H1 (cell line): ENCODE measurements at regions not wholly inside any gene's neighbourhood (a gene's known extent, or its start where the extent isn't known, plus 50 kb on each side); places are given as distances from the start of the nearest gene placed in this dataset.

Experiments
- CTCF ChIA-PET: fragments of 300-600 bp; sonication (Branson Sonifier 250); formaldehyde crosslinking; loops from one replicate; lab custom pipeline; 2021; ENCODE audit not compliant: partially characterized antibody; lab: Charles Lee
- POLR2A ChIA-PET: fragments of 300-600 bp; sonication (Branson Sonifier 250); formaldehyde crosslinking; loops from one replicate; lab custom pipeline; 2021; ENCODE audit warnings: inconsistent platforms; ENCODE audit not compliant: partially characterized antibody; lab: Charles Lee
- DNase-seq, 2 experiments: peaks; one replicate each; pipeline versions ENCODE4 v3.0.0 to v3.0.0-alpha.2; 2010 to 2022; ENCODE audit warnings: low spot score in 2 of 2, low read depth in 1 of 2, mixed read lengths in 1 of 2
- FAIRE-seq: peaks from 2 replicates; lab custom pipeline; 2011; peaks lifted over from hg19 to GRCh38; lab: Jason Lieb, UNC
- H2AFZ ChIP-seq: 2 replicates; pipeline ENCODE4 v1.8.1; 2012; ENCODE audit warnings: low read length, inconsistent platforms
- H2AK5ac ChIP-seq: 2 replicates; pipeline ENCODE4 v1.6.1; 2013; ENCODE audit warnings: low read depth, low read length
- H2BK120ac ChIP-seq: replicated peaks from 2 replicates; pipeline ENCODE3; 2013; ENCODE audit warnings: low read depth, low read length, inconsistent platforms
- H2BK12ac ChIP-seq: 2 replicates; pipeline ENCODE4 v1.6.1; 2013; ENCODE audit warnings: low read depth, low read length
- H2BK15ac ChIP-seq: 2 replicates; pipeline ENCODE4 v1.6.1; 2013; ENCODE audit warnings: low read length
- H2BK20ac ChIP-seq: 2 replicates; pipeline ENCODE4 v1.6.1; 2013; ENCODE audit warnings: low read length
- H2BK5ac ChIP-seq: 2 replicates; pipeline ENCODE4 v1.6.1; 2013; ENCODE audit warnings: low read depth, low read length
- H3K14ac ChIP-seq: 2 replicates; pipeline ENCODE4 v1.6.1; 2013; ENCODE audit warnings: inconsistent platforms; ENCODE audit not compliant: insufficient read length
- H3K18ac ChIP-seq: 2 replicates; pipeline ENCODE4 v1.6.1; 2013; ENCODE audit warnings: low read length; ENCODE audit errors: extremely low read depth
- H3K23ac ChIP-seq: 2 replicates; pipeline ENCODE4 v1.6.1; 2013; ENCODE audit warnings: inconsistent platforms; ENCODE audit not compliant: insufficient read length
- H3K23me2 ChIP-seq: 2 replicates; pipeline ENCODE4 v1.6.1; 2013; ENCODE audit warnings: low read depth, low read length
- H3K27ac ChIP-seq: 2 replicates; pipeline ENCODE4 v1.6.1; 2011; ENCODE audit warnings: low read depth, low read length, inconsistent platforms
- H3K27me3 ChIP-seq, 4 experiments: replicated peaks in 1 of 4; 1 replicate in 1 of 4; 2 replicates in 3 of 4; pipeline versions ENCODE4 v1.6.1 to v1.8.1; 2011 to 2013; ENCODE audit warnings: low read length in 3 of 4, mild to moderate bottlenecking in 3 of 4, inconsistent platforms in 2 of 4, mixed read lengths in 2 of 4, moderate library complexity in 1 of 4; ENCODE audit not compliant: control insufficient read depth in 3 of 4, insufficient read depth in 3 of 4; ENCODE audit errors: extremely low read depth in 1 of 4
- H3K36me3 ChIP-seq, 4 experiments: 2 replicates each; pipeline versions ENCODE4 v1.6.1 to v1.8.1; 2011 to 2013; ENCODE audit warnings: mild to moderate bottlenecking in 4 of 4, low read length in 3 of 4, moderate library complexity in 2 of 4, control low read depth in 1 of 4, inconsistent platforms in 1 of 4; ENCODE audit not compliant: insufficient read depth in 4 of 4, control insufficient read depth in 2 of 4
- H3K4ac ChIP-seq: replicated peaks from 2 replicates; pipeline ENCODE3; 2013; ENCODE audit warnings: low read length, low read depth, mixed read lengths, inconsistent platforms; ENCODE audit not compliant: insufficient read length
- H3K4me1 ChIP-seq, 4 experiments: replicated peaks in 1 of 4; 1 replicate in 1 of 4; 2 replicates in 3 of 4; pipeline versions ENCODE4 v1.6.1 to v1.8.1; 2011 to 2013; ENCODE audit warnings: low read length in 3 of 4, inconsistent platforms in 2 of 4, mixed read lengths in 1 of 4; ENCODE audit not compliant: insufficient read depth in 4 of 4, control insufficient read depth in 3 of 4
- H3K4me2 ChIP-seq, 2 experiments: 2 replicates each; pipeline versions ENCODE4 v1.6.1 to v1.8.1; 2011 to 2013; ENCODE audit warnings: low read depth in 2 of 2, low read length in 2 of 2, control low read depth in 1 of 2, inconsistent platforms in 1 of 2, mild to moderate bottlenecking in 1 of 2; ENCODE audit not compliant: insufficient read depth in 1 of 2
- H3K4me3 ChIP-seq, 4 experiments: fragments of 200-600, 300-600 bp in 1 of 4; sonication (generic), shearing (Covaris generic), sonication (Bioruptor Twin) in 1 of 4; 2 replicates each; pipeline versions ENCODE4 v1.5.1 to v1.8.1; 2011 to 2016; ENCODE audit warnings: low read length in 4 of 4, low read depth in 3 of 4, control low read depth in 2 of 4, inconsistent platforms in 2 of 4, mild to moderate bottlenecking in 2 of 4, mixed read lengths in 1 of 4, moderate library complexity in 1 of 4; ENCODE audit not compliant: insufficient read depth in 2 of 4; ENCODE audit errors: extremely low read depth in 1 of 4
- H3K56ac ChIP-seq: replicated peaks from 2 replicates; pipeline ENCODE3; 2013; ENCODE audit warnings: low read depth, mild to moderate bottlenecking, mixed read lengths, low read length, inconsistent platforms; ENCODE audit not compliant: insufficient read length
- H3K79me1 ChIP-seq: 2 replicates; pipeline ENCODE4 v1.6.1; 2013; ENCODE audit warnings: low read depth, low read length, control low read depth
- H3K79me2 ChIP-seq, 2 experiments: 2 replicates each; pipeline versions ENCODE4 v1.6.1 to v1.8.1; 2012 to 2013; ENCODE audit warnings: low read length in 2 of 2, mild to moderate bottlenecking in 2 of 2, inconsistent platforms in 1 of 2; ENCODE audit not compliant: insufficient read depth in 2 of 2, control insufficient read depth in 1 of 2
- H3K9ac ChIP-seq, 4 experiments: replicated peaks in 1 of 4; 1 replicate in 1 of 4; 2 replicates in 3 of 4; pipeline versions ENCODE4 v1.6.1 to v1.8.1; 2011 to 2013; ENCODE audit warnings: low read depth in 3 of 4, low read length in 3 of 4, control low read depth in 2 of 4, mild to moderate bottlenecking in 2 of 4, moderate library complexity in 2 of 4, inconsistent platforms in 1 of 4; ENCODE audit errors: extremely low read depth in 1 of 4
- H3K9me3 ChIP-seq, 2 experiments: 2 replicates each; pipeline versions ENCODE4 v1.6.1 to v1.8.1; 2012 to 2013; ENCODE audit warnings: mild to moderate bottlenecking in 2 of 2, moderate library complexity in 2 of 2, control low read depth in 1 of 2, inconsistent platforms in 1 of 2, low read depth in 1 of 2, low read length in 1 of 2, mixed read lengths in 1 of 2; ENCODE audit not compliant: insufficient read depth in 2 of 2
- H4K20me1 ChIP-seq, 2 experiments: replicated peaks in 1 of 2; 2 replicates each; pipeline versions ENCODE3 to v1.8.1; 2011 to 2013; ENCODE audit warnings: inconsistent platforms in 2 of 2, low read length in 2 of 2, mild to moderate bottlenecking in 1 of 2; ENCODE audit not compliant: insufficient read depth in 2 of 2, control insufficient read depth in 1 of 2
- H4K5ac ChIP-seq: 2 replicates; pipeline ENCODE4 v1.6.1; 2013; ENCODE audit warnings: low read length, low read depth, mixed read lengths, inconsistent platforms; ENCODE audit not compliant: insufficient read length
- H4K8ac ChIP-seq: 2 replicates; pipeline ENCODE4 v1.8.0; 2013; ENCODE audit warnings: mild to moderate bottlenecking, moderate library complexity, low read length, inconsistent platforms; ENCODE audit not compliant: insufficient read depth; ENCODE audit errors: extremely low read depth
- H4K91ac ChIP-seq: replicated peaks from 2 replicates; pipeline ENCODE3; 2013; ENCODE audit warnings: low read length, mixed read lengths, inconsistent platforms; ENCODE audit not compliant: insufficient read length
- BCL11A ChIP-seq, 2 experiments: IDR thresholded peaks; one replicate each; pipeline ENCODE4 v1.6.1; 2011; ENCODE audit warnings: low read depth in 2 of 2, low read length in 2 of 2, mild to moderate bottlenecking in 2 of 2
- RBBP5 ChIP-seq: IDR thresholded peaks from 2 replicates; pipeline ENCODE4 v1.7.1; 2012; ENCODE audit warnings: low read depth, mild to moderate bottlenecking, inconsistent platforms, low read length, moderate library complexity, borderline replicate concordance
- SP1 ChIP-seq: IDR thresholded peaks from 2 replicates; pipeline ENCODE4 v1.6.1; 2011; ENCODE audit warnings: low read depth, low read length
- SP4 ChIP-seq: IDR thresholded peaks from 2 replicates; pipeline ENCODE4 v1.6.1; 2012; ENCODE audit warnings: low read length, inconsistent platforms
- TBP ChIP-seq: IDR thresholded peaks from 2 replicates; pipeline ENCODE4 v1.6.1; 2011; ENCODE audit warnings: low read depth, low read length, improper control_type of control experiment
- WGBS, 2 experiments: shearing (Covaris generic) in 1 of 2; methylation state at CpG; one replicate each; pipeline versions ENCODE4 v1.1.6 to v1.1.7; 2013 to 2015; ENCODE audit warnings: low lambda C conversion rate in 2 of 2, mixed read lengths in 2 of 2, inconsistent platforms in 1 of 2, low coverage in 1 of 2, missing lambda C conversion rate in 1 of 2; ENCODE audit not compliant: insufficient replicate concordance in 2 of 2, insufficient coverage in 1 of 2, insufficient read length in 1 of 2; ENCODE audit errors: extremely low coverage in 1 of 2, missing lambda C conversion rate in 1 of 2; 5-methylcytosine and 5-hydroxymethylcytosine counted together
- TF ChIP-seq, protein P1 (sequence below): IDR thresholded peaks from 2 replicates; pipeline ENCODE4 v1.6.1; 2012; ENCODE audit warnings: inconsistent platforms
- TF ChIP-seq, protein P2 (sequence below): IDR thresholded peaks from 2 replicates; pipeline ENCODE4 v1.6.1; 2011; ENCODE audit warnings: low read depth, mild to moderate bottlenecking, low read length; ENCODE audit not compliant: insufficient read depth

DNA sequence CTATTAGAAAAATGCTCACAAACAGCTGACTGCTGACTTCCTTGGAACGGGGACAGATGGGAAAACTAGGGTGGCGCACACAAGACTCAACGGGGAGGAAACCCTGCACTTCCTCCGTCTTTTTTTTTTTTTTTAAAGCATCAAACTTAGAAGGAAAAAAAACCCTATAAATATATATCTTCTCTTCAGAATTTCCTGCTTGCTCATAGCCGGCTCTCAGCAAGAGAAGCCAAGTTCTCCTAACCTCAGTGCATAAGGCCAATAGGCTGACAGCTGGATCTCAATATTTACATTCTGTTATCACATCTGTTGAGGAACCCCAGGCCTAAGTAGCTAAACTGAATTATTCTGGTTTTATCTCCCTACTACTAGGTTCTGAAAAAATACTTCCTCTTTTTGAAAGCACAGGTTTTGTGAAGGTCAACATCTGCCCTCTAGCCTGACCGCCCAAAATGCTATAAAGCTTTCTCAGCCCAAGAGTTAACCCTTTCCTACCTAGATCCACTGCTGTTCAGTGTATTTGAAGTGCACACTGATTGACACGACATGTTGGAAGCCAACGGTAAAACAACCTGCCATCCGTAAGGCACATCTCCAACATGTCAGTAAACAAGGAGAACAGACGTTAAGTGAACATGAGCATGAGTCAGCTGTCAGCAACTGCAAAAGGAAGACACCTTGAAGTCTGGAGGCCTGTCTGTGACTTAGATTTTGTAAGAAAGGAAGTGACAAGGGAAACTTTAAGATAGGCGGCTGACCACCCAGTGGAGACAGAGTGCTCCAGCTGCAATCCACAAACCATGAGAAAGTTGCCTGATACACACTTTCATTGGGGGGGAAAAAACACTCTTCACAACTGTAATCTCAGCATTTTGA lies 83.8 kb downstream of the EBLN1 start:
- Histone ChIP-seq H3K27me3 (no peaks in the 10 kb centered on the region; a peak in 1 of 7 replicates), H3K4me1 (no peaks in the 10 kb centered on the region), H3K9ac (no peak overlapping the region), H3K4me2 (no peak overlapping the region), H3K4ac (no peak overlapping the region), H3K56ac (no peak overlapping the region), H4K8ac (no peak overlapping the region), H4K91ac (no peak overlapping the region), H2AK5ac (no peak overlapping the region), H2BK120ac (no peak overlapping the region), H4K20me1 (no peaks in the 10 kb centered on the region), H2BK20ac (no peak overlapping the region), H4K5ac (no peak overlapping the region), H2AFZ (no peak overlapping the region), H2BK5ac (no peak overlapping the region), H3K23ac (no peak overlapping the region), H2BK15ac (no peak overlapping the region), H3K18ac (no peak overlapping the region), H3K79me2 (no peaks in the 10 kb centered on the region; a peak in 1 of 4 replicates), H3K4me3 (no peak overlapping the region), H3K79me1 (no peaks in the 10 kb centered on the region), H3K9me3 (peaks cover 0 to 4% of the 10 kb centered on the region in 2 experiments; a peak in 1 of 4 replicates), H3K14ac (no peak overlapping the region), H3K23me2 (no peaks in the 10 kb centered on the region), H3K36me3 (no peaks in the 10 kb centered on the region), H3K27ac (no peak overlapping the region), H2BK12ac (no peak overlapping the region)
- DNase-seq: no peak
- WGBS, 2 experiments: 92% methylated on average over 10 of the region's 11 CpGs; no CpG with 5 or more reads in 1 of the 2 experiments
- POLR2A ChIA-PET: no interaction called here
- CTCF ChIA-PET: interaction anchor here (0.6 kb wide), 1 partner anchor 142 kb away, joined by 3 read pairs; no protein-coding TSS in a partner anchor
- TF ChIP-seq TBP (no peak), SP1 (no peak), SP4 (no peak), RBBP5 (no peak), BCL11A (IDR thresholded peaks at IDR 0.05; ENCODE audit: low read depth in 2 of 2, low read length in 2 of 2) (no peak)
- TF ChIP-seq, protein P1, sequence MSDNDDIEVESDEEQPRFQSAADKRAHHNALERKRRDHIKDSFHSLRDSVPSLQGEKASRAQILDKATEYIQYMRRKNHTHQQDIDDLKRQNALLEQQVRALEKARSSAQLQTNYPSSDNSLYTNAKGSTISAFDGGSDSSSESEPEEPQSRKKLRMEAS: no peak
- TF ChIP-seq, protein P2, sequence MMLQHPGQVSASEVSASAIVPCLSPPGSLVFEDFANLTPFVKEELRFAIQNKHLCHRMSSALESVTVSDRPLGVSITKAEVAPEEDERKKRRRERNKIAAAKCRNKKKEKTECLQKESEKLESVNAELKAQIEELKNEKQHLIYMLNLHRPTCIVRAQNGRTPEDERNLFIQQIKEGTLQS: no peak
- peak; percentile 7 for FAIRE-seq
